EH (cell line): ENCODE measurements at regions not wholly inside any gene's neighbourhood (a gene's known extent, or its start where the extent isn't known, plus 50 kb on each side); places are given as distances from the start of the nearest gene placed in this dataset.
A peak's percentile ranks its signal among the peaks of the same experiment; 100 is the strongest.

Experiments used
- DNase-seq: peaks from one replicate; pipeline ENCODE4 v3.0.0-alpha.2; 2015; ENCODE audit warnings: low read depth

DNA sequence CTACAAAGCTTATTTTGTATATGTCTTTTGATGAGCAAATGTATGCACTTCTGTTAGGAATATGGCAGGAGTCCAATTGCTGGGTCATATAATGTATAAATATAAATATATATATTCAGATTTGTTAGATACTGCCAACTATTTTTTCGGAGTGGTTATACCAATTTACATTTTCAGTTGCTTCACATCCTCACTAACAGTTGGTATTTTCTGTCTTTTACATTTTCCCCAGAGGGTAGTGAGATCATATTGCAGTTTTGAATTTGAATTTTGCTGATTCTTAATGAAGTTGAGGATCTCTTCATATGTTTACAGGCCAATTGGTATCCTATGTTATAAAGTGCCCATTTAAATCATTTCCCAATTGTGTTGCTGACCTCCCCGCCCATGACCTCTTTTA, 139.0 kb upstream of the KCNMB2 start:
- no peak for DNase-seq

DNA sequence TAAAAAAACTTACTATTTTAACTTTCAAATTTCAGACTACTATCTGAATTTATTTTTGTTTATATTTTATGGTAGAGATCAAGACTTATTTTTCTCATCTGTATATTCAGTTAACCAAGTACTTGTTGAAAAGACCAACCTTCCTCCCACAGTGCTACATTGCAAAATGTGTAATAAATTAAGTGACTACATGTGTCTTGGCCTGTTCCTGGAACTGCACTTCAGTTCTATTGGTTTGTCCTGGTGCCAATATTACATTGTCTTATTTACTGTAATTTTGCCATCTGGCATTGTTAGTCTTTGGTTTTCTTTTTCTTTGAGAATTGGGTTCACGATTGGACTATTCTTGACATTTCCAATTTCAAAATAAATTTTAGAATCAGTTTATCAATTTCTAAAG, 138.4 kb upstream of the KCNMB2 start:
- DNase-seq = no peak

DNA sequence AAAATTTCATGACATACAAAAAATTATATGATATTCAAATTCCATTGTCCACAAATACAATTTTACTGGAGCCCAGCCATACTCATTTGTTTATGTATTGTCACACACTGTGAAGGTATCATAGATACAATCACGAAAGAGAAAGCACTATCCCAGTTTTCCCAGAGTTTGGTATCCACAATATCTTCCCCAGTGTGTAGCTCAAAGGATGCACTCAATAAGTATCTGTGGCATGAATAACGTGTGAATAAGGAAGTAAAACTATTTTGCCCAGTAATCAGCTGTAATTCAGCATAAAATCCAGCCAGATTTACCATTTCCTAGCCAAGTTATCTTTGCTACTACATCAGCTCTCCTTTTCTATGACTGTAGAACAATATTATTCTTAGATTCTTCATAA, 131.3 kb upstream of the KCNMB2 start:
- DNase-seq = peak; percentile 18

DNA sequence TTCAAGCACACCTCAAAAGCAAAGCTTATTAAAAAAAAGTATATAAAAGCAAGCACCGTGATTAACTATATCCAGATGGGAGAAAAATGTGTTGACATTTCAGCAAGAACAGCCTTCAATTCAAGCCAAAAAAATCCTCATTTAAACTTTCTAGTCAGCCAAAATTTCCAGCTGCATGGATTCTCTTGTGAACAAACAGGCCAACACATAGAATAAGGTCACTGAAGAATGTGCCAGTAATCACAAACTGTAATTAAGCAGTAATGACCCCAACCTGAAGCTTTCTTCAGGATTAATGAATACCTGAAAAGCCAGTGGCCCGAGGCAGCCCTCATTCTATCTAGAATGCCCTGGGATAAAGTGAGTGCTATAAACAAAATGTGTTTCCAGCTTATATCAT, 130.7 kb upstream of the KCNMB2 start:
- DNase-seq = peak; percentile 33

DNA sequence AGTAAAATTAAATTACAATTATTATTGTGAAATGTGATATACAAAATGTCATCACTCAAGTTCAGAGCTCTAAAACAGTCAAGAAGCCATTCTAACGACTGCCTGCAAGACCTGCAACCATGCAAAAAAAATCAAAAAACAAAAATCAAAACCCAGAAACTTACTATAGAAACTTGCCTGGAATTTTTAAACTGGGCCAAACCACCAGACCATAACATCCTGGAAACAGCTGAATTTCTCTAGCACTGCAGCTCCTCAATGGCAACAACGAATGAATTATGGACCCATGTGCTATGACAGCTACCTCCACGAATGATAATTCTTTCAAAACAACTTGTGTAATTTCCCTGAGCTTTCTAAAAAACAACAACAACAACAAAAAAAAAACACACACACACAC, 130.0 kb upstream of the KCNMB2 start:
- no peak for DNase-seq

DNA sequence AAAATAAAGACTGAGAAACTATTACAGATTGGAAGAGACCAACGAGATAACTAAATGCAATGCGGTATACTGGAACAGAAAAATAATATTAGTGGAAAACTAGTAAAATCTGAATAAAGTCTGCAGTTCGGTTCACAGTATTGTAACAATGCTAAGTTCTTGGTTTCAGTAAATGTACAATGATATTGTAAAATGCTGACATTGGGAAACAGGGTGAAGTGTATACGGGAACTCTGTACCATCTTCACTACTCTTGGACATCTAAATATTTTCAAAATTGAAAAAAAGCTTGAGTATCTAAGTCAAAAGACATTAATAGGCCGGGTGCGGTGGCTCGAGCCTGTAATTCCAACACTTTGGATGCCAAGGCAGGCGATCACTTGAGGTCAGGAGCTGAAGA, 120.9 kb upstream of the KCNMB2 start:
- no peak for DNase-seq

DNA sequence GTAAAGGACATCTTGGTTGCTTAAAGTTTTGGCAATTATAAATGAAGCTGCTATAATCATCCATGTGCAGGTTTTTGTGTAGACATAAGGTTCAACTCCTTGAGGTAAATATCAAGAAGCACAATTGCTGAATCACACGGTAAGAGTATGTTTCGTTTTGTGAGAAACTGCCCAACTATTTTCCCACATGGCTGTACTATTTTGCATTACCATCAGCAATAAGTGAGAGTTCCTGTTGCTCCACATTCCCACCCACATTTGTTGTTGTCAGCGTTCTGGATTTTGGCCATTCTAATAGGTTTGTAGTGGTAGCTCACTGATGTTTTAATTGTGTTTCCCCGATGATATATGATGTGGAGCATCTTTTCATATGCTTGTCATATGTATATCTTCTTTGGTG, 118.5 kb upstream of the KCNMB2 start:
- no peak for DNase-seq

DNA sequence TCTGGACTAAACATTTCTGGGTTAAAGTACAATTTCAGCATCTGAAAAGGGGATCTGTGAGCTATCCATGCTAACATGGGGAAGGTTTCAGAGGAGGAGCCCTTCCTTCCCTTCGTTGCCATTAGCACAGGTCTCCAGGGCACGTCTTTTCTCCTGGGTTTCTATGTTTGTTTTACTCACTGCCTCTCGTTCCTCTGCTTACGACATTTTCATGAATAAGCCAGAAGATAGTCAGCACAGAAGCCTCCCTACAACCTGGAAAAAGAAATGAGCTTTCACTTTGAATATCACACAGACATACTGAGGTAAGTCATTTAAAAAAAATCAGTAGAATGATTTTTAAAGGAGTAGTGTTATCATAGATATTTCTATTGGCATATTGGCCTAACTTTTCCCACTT, 117.2 kb upstream of the KCNMB2 start:
- DNase-seq = peak; percentile 31

DNA sequence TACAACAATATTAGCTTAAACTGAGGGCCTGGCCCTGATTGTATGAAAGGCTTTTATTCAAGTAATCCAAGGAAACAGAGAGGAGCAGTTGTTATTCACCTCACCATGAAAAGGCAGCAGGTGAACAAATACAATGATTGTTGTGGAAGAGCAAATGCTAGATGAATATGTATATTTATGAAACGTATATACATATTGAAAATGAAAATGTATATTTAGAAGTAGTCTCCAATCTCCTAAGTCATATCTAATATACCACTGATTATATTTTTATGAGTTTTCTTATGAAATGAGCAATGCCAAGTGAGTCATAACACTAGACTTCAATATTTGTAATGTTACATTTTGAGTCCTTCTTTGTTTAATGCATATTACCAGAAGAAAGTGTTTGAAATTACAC, 116.2 kb upstream of the KCNMB2 start:
- DNase-seq = no peak

DNA sequence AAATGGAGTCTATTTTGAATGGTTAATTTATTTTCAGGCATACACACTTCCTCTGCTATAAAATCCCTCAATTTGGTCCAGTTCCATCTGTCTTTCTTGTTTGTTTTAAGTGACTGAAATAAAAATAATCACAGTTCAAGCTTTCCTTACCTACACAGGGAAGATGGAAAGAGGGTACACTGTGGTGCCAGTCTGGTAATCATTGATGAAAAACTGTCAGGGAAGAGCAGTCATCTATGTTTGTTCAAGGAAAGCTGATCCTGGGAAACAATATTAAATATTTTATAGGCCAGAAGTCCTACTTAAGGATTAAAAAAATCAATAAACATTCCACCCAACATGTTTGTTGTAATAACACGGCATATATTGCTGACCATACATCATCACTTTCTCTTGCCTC, 115.2 kb upstream of the KCNMB2 start:
- DNase-seq = no peak

DNA sequence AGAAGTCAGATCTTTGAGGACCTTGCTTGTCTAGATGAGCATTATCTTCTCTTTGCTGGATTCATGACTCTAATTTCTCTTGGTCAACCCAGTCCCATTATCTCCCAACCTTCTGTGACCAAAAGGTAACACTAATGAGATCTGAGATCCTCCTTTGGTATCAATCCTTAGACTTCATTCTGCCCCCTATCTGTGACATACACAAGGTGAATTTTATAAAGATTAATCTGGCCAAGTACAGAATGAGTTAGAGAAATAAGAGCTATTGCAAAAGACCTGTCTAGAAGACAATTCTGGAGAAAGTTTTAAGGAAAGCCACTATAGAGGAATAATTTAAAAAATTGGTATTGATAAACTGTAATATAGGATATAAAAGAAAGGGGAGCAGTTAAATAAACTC, 113.8 kb upstream of the KCNMB2 start:
- no peak for DNase-seq

DNA sequence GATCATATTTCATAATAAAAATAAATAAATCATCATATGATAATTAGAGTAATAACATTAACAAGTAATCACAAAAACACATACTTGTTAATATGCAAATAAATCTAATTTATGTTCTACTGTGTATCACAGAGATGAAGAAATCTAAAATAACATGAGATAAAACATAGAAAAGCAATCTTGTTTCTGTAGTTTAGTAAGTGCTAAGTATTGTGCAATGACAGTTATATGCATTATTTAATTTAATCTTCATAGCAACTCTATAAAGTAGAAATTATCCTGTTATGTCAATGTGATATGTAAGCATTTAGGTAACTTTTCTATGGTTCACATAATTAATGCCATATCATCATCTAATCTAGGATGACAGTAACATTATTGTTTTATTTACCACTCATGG, 108.2 kb upstream of the KCNMB2 start:
- DNase-seq = no peak

DNA sequence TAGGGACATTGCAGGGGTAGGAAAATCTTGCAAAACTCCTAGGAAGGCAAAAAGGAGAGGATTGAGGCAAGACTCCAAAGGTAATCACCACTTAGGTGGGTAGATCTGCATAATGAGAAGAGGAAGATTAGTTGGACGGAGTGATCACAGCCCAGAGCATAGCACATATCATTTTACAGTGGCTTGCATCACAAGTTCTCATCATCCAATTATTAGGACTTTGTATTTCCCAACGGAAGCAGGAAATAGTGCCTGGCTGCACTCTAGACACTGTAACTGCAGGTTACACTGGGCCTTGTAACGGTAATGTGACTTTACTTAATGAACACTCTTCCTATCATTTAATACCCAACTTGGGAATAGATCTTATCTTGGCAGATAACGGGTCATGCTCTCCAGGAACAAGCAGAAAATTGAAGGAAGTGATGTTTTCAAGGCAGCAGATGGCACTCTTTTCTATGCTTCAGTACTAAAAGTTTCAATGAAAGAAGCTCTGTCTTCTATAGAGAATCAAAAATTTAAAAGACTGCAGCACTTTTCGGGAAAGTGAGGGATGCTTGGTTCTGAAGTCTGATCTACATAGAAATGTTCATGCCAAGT, 101.9 kb upstream of the KCNMB2 start:
- DNase-seq = peak; percentile 31

DNA sequence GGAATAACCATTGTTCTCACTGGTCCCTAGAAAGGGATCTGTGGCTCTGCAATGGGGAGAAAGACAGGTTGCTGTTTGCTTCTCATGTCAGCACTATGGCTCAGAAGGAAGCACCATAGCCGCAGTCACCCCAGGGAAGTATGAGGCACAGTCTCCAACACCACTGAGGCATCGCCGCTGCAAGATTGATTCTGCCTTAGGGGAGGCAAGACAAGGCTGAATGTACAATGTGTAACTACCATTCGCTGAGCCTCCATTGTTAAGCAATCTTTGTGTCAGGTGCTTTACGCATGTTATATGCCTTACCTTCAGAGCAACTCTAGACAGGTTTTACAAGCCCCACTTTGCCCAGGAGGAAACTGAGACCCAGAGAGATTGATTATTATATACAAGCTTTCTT, 100.7 kb upstream of the KCNMB2 start:
- no peak for DNase-seq

DNA sequence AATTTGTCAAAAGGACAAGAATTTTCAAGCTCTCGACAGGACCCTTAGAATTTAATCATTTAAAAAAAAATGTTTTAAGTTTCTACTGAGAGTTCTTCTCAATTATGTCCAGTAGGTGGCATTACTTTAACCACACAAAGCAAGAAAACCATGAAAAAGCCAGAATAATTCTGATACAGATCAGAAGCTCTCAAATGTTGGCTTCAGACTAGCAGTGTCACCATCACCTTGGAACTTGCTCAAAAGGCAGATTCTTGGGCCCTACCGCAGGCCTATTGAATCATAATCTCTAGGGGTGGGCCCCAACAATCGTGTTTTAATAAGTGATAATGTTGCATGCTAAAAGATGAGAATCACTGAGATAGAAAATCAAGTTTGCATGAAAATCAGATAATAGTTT, 99.5 kb upstream of the KCNMB2 start:
- peak; percentile 61 for DNase-seq

DNA sequence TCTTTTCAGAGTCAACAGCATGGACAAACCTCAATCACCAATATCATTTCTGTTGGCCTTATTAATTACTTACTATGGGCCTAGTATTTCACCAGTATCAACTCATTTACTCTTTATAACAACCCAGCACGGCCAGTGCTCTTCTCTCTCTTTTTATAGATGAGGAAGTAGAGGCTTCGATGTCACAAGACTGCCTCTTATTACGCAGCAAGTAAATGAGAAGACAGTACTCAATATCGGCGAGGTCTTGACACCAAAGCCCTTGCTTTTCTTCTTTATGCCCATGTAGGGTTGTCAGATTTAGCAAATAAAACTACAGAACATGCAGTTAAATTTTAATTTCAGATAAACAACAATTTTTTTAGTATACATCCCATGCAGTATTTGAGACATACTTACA, 99.0 kb upstream of the KCNMB2 start:
- no peak for DNase-seq

DNA sequence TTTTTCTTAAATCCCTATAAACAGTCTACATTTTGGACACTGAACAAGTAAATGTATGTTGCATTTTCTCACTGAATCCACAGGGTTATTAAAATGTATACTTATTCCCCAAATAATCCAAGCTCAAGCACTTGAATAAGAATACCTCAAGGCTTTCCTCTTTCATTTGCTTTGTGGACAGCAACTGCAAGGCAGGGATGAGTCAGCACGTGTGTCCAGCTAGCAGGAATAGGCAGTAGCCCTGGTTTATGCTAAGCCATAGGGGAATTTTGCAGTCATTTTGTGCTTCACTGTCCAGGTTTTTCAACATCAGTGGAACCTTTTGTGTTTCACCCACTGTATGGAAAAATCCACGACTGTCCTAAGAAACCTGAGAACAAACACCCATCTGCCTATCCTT, 96.7 kb upstream of the KCNMB2 start:
- peak; percentile 61 for DNase-seq

DNA sequence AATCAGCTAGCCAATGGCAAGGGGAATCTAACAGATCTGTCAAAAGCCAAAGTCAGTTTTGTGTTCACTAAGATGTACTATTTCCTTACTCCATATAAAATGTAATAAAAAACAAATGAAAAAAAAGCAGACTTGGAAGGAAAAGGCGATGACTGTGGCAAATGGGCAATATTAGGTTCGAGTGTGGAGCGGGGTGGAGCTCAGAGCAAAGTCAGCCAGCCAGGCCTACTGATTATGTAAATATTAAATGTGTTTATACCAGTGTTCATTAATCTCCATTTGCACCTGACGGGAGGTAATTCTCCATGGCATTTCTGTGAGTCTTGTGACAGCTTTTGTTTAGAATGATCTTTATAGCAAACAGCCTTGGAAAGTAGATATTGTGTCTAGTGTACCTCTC, 96.2 kb upstream of the KCNMB2 start:
- no peak for DNase-seq

DNA sequence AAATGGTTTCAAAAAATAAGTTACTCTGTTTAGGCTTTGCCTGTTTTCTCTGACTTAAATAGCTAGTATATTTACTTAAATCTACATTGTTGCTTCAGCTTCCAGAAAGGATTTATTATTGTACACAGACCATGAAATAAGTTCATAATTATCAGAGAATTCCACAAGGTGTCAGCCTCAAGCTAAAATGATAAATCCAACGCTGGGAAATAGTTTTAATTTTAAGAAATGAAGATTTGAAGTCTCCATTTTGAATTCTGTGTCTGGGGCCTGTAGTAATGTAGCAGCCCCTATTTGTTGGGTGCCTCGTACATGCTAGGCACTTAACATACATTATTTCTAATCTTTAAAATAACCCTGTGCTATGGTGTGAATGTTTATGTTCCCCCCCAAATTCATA, 92.6 kb upstream of the KCNMB2 start:
- DNase-seq = peak; percentile 14

DNA sequence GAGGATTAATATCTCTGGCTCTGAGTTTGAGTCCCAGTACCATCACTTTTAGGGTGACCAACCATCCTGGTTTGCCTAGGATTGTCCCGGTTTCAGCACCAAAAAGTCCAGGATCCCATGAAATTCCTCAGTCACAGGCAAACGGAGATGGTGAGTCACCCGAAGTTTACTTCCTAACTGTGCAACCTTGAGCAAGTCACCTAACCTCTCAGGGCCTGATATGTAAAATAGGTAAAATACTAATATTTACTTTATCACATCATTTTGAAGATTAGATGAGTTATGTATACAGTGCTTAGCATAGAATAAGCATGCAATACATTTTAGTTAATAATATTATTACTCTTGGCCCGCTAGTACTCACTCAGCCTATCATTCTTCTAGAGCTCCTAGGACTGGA, 91.1 kb upstream of the KCNMB2 start:
- no peak for DNase-seq

DNA sequence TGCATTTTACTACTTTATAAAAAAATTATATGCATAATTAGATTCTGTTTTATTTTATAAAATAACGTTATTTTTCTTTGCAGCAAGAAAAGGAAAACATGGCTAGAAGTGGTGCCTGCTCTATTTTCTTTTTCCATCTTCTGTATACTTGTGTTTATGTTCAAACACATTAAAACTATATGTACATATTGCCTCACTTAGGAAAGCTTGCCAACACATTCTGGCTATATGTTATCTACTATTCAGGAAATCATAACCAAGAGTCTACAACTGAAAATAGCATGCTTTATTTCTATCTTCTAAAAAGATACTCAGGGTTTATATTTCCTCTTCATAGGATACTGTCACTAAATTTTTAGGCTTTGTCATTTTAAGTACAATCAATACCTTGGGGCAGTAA, 90.2 kb upstream of the KCNMB2 start:
- DNase-seq = no peak

DNA sequence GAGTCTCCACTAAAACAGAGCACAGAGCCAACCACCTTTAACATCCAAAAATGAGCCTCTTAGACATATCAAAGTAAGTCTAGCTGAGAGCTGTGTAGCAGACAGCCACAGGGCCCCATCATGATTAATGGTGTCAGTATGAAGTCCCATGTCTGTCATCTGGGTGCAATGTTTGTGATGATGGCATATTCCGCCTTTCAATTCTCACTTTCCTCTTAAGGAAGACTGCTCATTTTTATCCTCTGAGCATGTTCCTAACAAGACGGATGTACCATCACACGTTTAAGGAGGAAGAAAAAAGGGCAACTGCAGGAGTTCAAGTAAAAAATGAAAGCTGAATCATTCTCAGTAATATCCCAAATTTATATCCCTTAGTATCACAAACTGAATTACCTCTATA, 85.8 kb upstream of the KCNMB2 start:
- no peak for DNase-seq

DNA sequence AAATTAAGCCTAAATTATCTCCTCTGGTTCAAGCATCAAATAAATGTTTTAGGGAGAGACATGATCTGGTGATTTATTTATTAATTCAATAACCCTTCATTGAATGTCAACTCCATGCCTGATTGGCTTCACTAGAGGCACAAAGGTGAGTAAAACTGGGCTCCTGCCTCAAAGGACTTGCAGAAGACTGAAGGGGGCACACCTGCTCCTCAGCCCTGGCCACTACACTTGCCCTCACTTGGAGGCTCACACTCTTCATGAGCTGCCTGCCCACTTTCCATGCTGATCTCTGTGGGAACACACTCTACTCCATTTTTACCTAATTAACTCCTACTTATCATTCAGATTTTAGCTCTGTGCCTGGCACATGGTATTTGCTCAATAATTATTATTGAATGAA, 84.4 kb upstream of the KCNMB2 start:
- no peak for DNase-seq

DNA sequence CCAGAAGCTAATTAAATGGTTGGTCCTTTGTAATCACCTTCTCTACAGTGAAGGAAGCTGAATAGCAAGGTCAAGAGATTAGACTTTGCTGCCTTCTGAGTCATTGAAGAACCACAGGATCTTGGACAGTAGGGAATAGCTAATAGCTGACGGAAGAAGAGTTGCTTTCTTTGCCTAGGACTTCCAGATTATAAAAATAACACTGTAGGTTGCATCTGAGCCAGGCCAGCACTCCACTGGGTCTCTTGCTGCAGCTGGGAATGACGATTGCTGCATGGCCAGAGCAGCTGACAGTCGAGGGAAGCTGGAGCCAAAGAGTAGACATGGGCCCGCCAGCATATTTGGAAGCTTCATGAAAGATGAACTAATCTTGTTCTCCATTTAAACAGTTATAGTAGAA, 81.5 kb upstream of the KCNMB2 start:
- DNase-seq = peak; percentile 43

DNA sequence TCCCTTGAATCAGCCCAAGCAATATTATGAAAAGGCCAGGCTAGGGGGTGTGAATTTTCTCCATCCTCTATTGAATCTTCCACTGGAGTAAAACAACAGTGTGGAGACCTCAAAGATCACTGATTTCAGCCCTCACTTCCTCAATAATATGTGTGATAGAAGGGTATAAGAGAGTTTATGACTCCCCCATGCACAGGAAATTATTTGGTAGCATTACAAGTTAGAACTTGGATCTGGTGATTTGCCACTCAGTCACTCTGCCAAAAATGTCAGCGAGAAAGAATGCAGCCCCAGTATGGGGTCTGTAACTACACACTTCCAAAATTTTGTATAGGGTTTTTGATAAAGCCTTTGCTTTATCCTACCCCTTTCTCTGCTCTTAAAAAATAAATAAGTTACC, 81.0 kb upstream of the KCNMB2 start:
- no peak for DNase-seq
